GM12873 (cell line): ENCODE measurements at regions not wholly inside any gene's neighbourhood (a gene's known extent, or its start where the extent isn't known, plus 50 kb on each side); places are given as distances from the start of the nearest gene placed in this dataset.

Experiments used
- TF ChIP-seq, protein P1 (sequence below): IDR thresholded peaks from 2 replicates; pipeline ENCODE4 v1.5.1; 2012; ENCODE audit warnings: low read depth, mild to moderate bottlenecking, moderate library complexity, low read length, control low read depth; ENCODE audit not compliant: insufficient read depth; ENCODE audit errors: missing control alignments

DNA sequence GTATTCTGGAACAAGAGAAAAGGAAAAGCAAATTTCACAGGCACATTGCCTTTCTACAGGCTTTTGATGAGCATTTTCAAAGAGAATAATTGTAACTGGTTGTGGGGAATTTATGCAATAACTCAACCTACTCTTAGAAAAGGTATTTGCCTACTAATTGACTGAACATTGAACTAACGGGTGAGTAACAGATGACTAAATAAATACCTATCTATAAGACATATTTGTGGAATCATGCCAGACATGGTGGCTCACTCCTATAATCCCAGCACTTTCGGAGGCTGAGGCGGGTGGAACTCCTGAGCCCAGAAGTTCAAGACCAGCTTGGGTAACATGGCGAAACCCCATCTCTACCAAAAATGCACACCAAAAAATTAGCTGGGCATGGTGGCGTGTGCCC, 367.7 kb downstream of the CGGBP1 start:
- TF ChIP-seq, protein P1, sequence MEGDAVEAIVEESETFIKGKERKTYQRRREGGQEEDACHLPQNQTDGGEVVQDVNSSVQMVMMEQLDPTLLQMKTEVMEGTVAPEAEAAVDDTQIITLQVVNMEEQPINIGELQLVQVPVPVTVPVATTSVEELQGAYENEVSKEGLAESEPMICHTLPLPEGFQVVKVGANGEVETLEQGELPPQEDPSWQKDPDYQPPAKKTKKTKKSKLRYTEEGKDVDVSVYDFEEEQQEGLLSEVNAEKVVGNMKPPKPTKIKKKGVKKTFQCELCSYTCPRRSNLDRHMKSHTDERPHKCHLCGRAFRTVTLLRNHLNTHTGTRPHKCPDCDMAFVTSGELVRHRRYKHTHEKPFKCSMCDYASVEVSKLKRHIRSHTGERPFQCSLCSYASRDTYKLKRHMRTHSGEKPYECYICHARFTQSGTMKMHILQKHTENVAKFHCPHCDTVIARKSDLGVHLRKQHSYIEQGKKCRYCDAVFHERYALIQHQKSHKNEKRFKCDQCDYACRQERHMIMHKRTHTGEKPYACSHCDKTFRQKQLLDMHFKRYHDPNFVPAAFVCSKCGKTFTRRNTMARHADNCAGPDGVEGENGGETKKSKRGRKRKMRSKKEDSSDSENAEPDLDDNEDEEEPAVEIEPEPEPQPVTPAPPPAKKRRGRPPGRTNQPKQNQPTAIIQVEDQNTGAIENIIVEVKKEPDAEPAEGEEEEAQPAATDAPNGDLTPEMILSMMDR = no peak

DNA sequence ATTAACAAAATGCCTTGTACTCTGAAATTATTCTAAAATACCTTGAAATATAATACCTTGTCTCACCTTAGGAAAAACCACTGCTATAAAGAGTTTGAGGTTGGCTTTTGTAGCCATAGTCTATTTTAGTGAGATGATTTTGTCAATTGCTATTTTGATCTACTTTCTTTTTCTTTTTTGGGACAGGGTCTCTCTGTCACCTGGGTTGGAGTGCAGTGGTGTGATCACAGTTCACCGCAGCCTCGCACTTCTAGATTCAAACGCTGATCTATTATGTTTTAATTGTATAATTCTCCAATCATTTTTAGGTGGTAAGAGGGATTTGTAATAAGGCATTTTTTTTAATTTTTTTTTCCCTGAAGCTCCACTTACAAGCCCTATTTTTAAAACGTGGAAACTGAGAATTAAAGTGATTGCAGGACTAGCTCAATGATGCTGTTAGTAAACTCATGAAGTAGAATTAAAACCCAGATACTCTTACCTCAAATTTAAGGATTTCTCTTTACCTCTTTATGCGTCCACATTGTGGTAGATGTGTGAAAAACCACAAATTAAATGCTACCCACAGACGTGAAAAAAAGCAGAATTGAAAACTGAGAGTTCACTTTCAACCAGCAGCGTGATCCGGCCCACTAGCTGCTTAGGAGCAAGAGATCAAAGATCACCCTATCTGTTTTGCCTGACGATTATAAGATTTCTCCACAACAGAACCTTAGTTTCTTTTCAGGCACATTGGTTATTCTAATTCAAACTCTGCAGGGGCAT, 384.2 kb downstream of the CGGBP1 start:
- TF ChIP-seq, protein P1 = no peak

DNA sequence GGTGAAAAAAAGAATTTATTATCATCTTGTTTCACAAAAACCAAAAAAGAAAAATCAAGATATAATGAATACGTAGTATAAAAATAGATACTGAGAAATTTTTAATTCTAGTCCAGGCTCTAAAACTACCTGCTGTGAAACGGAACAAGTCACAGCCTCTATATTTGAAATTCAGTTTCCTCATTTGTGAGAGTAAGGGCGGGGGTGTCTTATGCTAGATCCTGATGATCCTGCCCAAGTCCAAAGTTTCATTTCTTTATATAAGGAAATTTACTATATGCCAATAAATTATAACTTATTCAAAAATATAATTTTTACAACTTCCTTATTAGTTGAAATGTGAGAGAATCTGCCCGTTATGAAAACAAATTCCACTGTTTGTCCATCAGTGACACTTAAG, 385.7 kb downstream of the CGGBP1 start:
- TF ChIP-seq, protein P1 = no peak

DNA sequence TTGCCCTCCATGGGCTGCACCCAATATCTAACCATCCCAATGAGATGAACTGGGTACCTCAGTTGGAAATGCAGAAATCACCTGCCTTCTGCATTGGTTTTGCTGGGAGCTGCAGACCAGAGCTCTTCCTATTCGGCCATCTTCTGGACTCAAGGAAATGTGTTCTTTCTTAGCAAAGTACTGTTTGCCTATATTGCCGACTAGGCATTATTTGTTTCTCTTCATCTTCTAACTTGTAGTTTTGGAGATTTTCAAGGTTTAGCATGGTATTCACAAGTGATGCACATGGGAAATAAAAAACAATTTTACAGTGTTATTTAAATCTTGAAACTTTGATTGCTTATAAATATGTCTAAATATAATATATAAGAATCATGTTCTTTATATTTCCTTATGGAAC, 377.8 kb upstream of the POU1F1 start:
- TF ChIP-seq, protein P1 = no peak

DNA sequence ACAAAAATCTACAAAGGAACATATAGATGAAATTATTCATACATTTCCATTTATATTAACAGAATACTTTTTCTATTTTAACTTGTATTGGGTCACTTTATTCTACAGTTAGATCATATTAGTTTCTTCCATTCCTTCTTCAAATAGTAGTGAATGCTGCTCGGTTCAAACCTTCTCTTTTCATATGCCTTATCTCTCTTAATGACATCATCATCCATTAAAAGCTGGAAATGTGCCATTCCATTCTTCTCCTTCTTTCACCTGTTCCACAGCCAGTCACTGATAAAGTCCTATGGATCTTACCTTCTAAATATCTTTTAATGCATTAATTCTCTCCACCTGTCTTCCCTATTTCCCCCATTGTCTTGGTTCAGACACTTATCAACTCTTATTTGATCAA, 358.0 kb upstream of the POU1F1 start:
- TF ChIP-seq, protein P1 = no peak

DNA sequence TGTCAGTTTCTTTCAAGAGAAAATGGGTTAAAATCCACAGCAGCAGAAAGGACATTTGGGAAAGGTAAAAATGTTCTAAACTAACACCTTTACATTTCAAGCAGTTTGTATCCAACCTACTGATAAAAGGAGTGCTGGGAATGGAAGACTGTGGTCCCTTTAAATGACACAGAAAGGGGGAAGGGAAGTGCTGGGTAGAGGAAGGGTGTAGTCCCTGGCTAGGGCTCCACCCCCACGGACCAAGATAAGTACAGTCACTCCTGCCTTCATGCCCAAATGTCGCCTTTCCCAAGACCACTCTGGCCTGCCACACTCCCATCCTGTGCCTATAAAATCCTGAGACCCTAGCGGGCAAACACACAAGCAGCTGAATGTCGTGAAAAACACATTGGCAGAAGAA, 350.9 kb upstream of the POU1F1 start:
- TF ChIP-seq, protein P1 = no peak

DNA sequence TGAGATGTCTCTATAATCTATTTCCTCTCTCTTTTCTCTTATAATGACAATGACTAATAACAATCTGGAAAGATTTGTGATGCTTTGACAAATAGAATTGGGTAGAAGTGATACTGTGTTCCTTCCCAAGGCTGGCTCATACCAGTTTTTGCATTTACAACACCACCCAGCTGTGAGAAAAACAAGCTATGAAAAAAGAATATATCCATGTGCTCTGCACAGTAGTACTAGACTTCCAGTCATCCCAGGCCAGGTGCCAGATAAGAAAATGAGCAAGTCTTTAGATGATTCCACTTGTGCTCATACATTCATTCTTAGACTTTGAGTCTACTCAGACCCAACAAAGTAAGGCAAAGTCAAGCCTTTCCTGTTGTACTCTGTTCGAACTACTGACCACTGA, 350.2 kb upstream of the POU1F1 start:
- TF ChIP-seq, protein P1 = no peak
